H9 (cell line): ENCODE measurements at regions not wholly inside any gene's neighbourhood (a gene's known extent, or its start where the extent isn't known, plus 50 kb on each side); places are given as distances from the start of the nearest gene placed in this dataset.

Experiments
- DNase-seq: peaks from one replicate; pipeline ENCODE4 v3.0.0-alpha.2; 2017
- H2AFZ ChIP-seq: one replicate; pipeline ENCODE4 v1.6.1; 2013; ENCODE audit warnings: mild to moderate bottlenecking, low read length, control low read depth, moderate library complexity
- H2AK5ac ChIP-seq: 2 replicates; pipeline ENCODE4 v1.6.1; 2013; ENCODE audit warnings: low read length, control low read depth, mixed read lengths; ENCODE audit not compliant: insufficient read length
- H2BK120ac ChIP-seq: one replicate; pipeline ENCODE4 v1.6.1; 2013; ENCODE audit warnings: low read depth, mild to moderate bottlenecking, low read length, control low read depth, inconsistent platforms; ENCODE audit not compliant: poor library complexity, severe bottlenecking
- H2BK12ac ChIP-seq: 2 replicates; pipeline ENCODE4 v1.6.1; 2013; ENCODE audit warnings: low read length, control low read depth, mixed read lengths, low read depth; ENCODE audit not compliant: insufficient read length
- H2BK15ac ChIP-seq: 2 replicates; pipeline ENCODE4 v1.6.1; 2013; ENCODE audit warnings: low read depth, low read length, control low read depth
- H2BK20ac ChIP-seq: one replicate; pipeline ENCODE4 v1.6.1; 2013; ENCODE audit warnings: low read depth, mild to moderate bottlenecking, low read length, control low read depth, inconsistent platforms; ENCODE audit not compliant: poor library complexity, severe bottlenecking
- H2BK5ac ChIP-seq: 2 replicates; pipeline ENCODE4 v1.6.1; 2013; ENCODE audit warnings: low read length, control low read depth, mixed read lengths; ENCODE audit not compliant: insufficient read length
- H3K14ac ChIP-seq: 2 replicates; pipeline ENCODE4 v1.6.1; 2013; ENCODE audit warnings: low read length, control low read depth; ENCODE audit not compliant: insufficient read depth
- H3K18ac ChIP-seq: 2 replicates; pipeline ENCODE4 v1.6.1; 2013; ENCODE audit warnings: low read depth, mild to moderate bottlenecking, mixed read lengths, low read length, control low read depth; ENCODE audit not compliant: insufficient read length
- H3K23ac ChIP-seq: 2 replicates; pipeline ENCODE4 v1.6.1; 2013; ENCODE audit warnings: low read length, control low read depth, mixed read lengths, low read depth; ENCODE audit not compliant: insufficient read length
- H3K23me2 ChIP-seq: 2 replicates; pipeline ENCODE4 v1.6.1; 2013; ENCODE audit warnings: low read depth, mild to moderate bottlenecking, mixed read lengths, low read length, control low read depth; ENCODE audit not compliant: insufficient read length, poor library complexity, severe bottlenecking
- H3K27ac ChIP-seq: 2 replicates; pipeline ENCODE4 v1.5.1; 2013; ENCODE audit warnings: low read length, control low read depth, mixed read lengths, low read depth; ENCODE audit not compliant: insufficient read length
- H3K27me3 ChIP-seq: 2 replicates; pipeline ENCODE4 v1.6.1; 2013; ENCODE audit warnings: low read length, control low read depth, inconsistent platforms; ENCODE audit not compliant: insufficient read depth
- H3K4ac ChIP-seq: 2 replicates; pipeline ENCODE4 v1.6.1; 2013; ENCODE audit warnings: low read depth, mild to moderate bottlenecking, control low read depth, inconsistent platforms, low read length, moderate library complexity
- H3K4me1 ChIP-seq: 2 replicates; pipeline ENCODE4 v1.6.1; 2013; ENCODE audit warnings: low read length, control low read depth, inconsistent platforms; ENCODE audit not compliant: insufficient read depth
- H3K4me2 ChIP-seq: 2 replicates; pipeline ENCODE4 v1.6.1; 2013; ENCODE audit warnings: low read length, control low read depth, mixed read lengths; ENCODE audit not compliant: insufficient read length, insufficient read depth
- H3K56ac ChIP-seq: 2 replicates; pipeline ENCODE4 v1.6.1; 2013; ENCODE audit warnings: low read depth, mild to moderate bottlenecking, mixed read lengths, low read length, control low read depth; ENCODE audit not compliant: insufficient read length
- H3K79me1 ChIP-seq: 2 replicates; pipeline ENCODE4 v1.6.1; 2013; ENCODE audit warnings: low read depth, mild to moderate bottlenecking, moderate library complexity, low read length, control low read depth, inconsistent platforms; ENCODE audit not compliant: insufficient read depth, poor library complexity, severe bottlenecking
- H3K79me2 ChIP-seq: 2 replicates; pipeline ENCODE4 v1.6.1; 2013; ENCODE audit warnings: low read length, control low read depth, inconsistent platforms; ENCODE audit not compliant: insufficient read depth
- H3K9ac ChIP-seq: 2 replicates; pipeline ENCODE4 v1.6.1; 2013; ENCODE audit warnings: low read length, control low read depth, mixed read lengths; ENCODE audit not compliant: insufficient read length; ENCODE audit errors: extremely low read depth
- H3K9me3 ChIP-seq: one replicate; pipeline ENCODE4 v1.6.1; 2013; ENCODE audit warnings: low read depth, low read length, inconsistent platforms; ENCODE audit not compliant: control insufficient read depth
- H3T11ph ChIP-seq: one replicate; pipeline ENCODE4 v1.6.1; 2013; ENCODE audit warnings: mild to moderate bottlenecking, low read length, control low read depth, inconsistent platforms
- H4K20me1 ChIP-seq: one replicate; pipeline ENCODE4 v1.6.1; 2013; ENCODE audit not compliant: control insufficient read depth, insufficient read length, insufficient read depth
- H4K5ac ChIP-seq: 2 replicates; pipeline ENCODE4 v1.6.1; 2013; ENCODE audit warnings: low read depth, mild to moderate bottlenecking, mixed read lengths, low read length, control low read depth; ENCODE audit not compliant: insufficient read length
- H4K8ac ChIP-seq: replicated peaks from 2 replicates; pipeline ENCODE4 v1.6.1; 2013; ENCODE audit warnings: low read length, control low read depth, mixed read lengths, low read depth; ENCODE audit not compliant: insufficient read length
- H4K91ac ChIP-seq: 2 replicates; pipeline ENCODE4 v1.6.1; 2013; ENCODE audit warnings: low read depth, mild to moderate bottlenecking, moderate library complexity, mixed read lengths, low read length, control low read depth; ENCODE audit not compliant: insufficient read length
- H3K27ac Mint-ChIP-seq, 3 experiments: 2 replicates in 2 of 3; 3 replicates in 1 of 3; pipeline ENCODE4 v1.8.0; 2020 to 2021; ENCODE audit warnings: mixed read lengths in 3 of 3, mild to moderate bottlenecking in 1 of 3, moderate library complexity in 1 of 3
- H3K27me3 Mint-ChIP-seq: 2 replicates; pipeline ENCODE4 v1.8.0; 2021; ENCODE audit warnings: low read depth, mild to moderate bottlenecking, moderate library complexity, mixed read lengths
- H3K36me3 Mint-ChIP-seq, 3 experiments: 2 replicates in 2 of 3; 3 replicates in 1 of 3; pipeline ENCODE4 v1.8.0; 2020 to 2021; ENCODE audit warnings: low read depth in 3 of 3, mixed read lengths in 3 of 3; ENCODE audit not compliant: insufficient read depth in 1 of 3
- H3K4me1 Mint-ChIP-seq, 2 experiments: 2 replicates each; pipeline ENCODE4 v1.8.0; 2020; ENCODE audit warnings: mixed read lengths in 2 of 2
- H3K4me3 Mint-ChIP-seq, 2 experiments: 2 replicates in 1 of 2; 3 replicates in 1 of 2; pipeline ENCODE4 v1.8.0; 2020 to 2021; ENCODE audit warnings: mild to moderate bottlenecking in 2 of 2, mixed read lengths in 2 of 2, moderate library complexity in 1 of 2
- H3K9me3 Mint-ChIP-seq, 2 experiments: 2 replicates in 1 of 2; 3 replicates in 1 of 2; pipeline ENCODE4 v1.8.0; 2020; ENCODE audit warnings: mild to moderate bottlenecking in 2 of 2, mixed read lengths in 2 of 2, moderate library complexity in 1 of 2
- CTCF ChIP-seq: fragments of 200-600 bp; sonication (generic); conservative IDR thresholded peaks from 3 replicates; pipeline ENCODE4 v1.8.0; 2021; ENCODE audit warnings: antibody characterized with exemption, mild to moderate bottlenecking
- WGBS: extraction: QIAGEN DNeasy Blood & Tissue Kit; methylation state at CpG from one replicate; pipeline ENCODE4 v1.1.7; 2013; ENCODE audit warnings: missing lambda C conversion rate, low lambda C conversion rate, mixed read lengths; ENCODE audit not compliant: insufficient read length; ENCODE audit errors: extremely low coverage; 5-methylcytosine and 5-hydroxymethylcytosine counted together

- H2BK5ac ChIP-seq = no peak overlapping the region
- H4K8ac ChIP-seq = no peak overlapping the region
- H3K79me1 ChIP-seq = no peaks in the 10 kb centered on the region
- no peaks in the 10 kb centered on the region for H3K9me3 ChIP-seq
- H2AFZ ChIP-seq = no peak overlapping the region
- H2BK12ac ChIP-seq = no peak overlapping the region
- no peak overlapping the region for H3K4me2 ChIP-seq
- no peaks in the 10 kb centered on the region for H3K36me3 Mint-ChIP-seq
- H3K9me3 Mint-ChIP-seq = no peaks in the 10 kb centered on the region
- H2BK15ac ChIP-seq = no peak overlapping the region
- no peak overlapping the region for H3K9ac ChIP-seq
- no peaks in the 10 kb centered on the region for H3K79me2 ChIP-seq
- H2AK5ac ChIP-seq = no peak overlapping the region
- no peak overlapping the region for H3K4ac ChIP-seq
- H3K4me3 Mint-ChIP-seq = no peak overlapping the region
- no peaks in the 10 kb centered on the region for H4K20me1 ChIP-seq
- H3K27me3 Mint-ChIP-seq = no peaks in the 10 kb centered on the region
- no peak overlapping the region for H2BK20ac ChIP-seq
- H3K23me2 ChIP-seq = no peaks in the 10 kb centered on the region
- WGBS = no CpG with 5 or more reads among the region's 1 CpG
- no peaks in the 10 kb centered on the region; the same call in 1 of the 2 replicates for H3K4me1 ChIP-seq
- H3K14ac ChIP-seq = no peak overlapping the region
- H3K18ac ChIP-seq = no peak overlapping the region
- no peaks in the 10 kb centered on the region for H3K27me3 ChIP-seq
- no peak overlapping the region for H2BK120ac ChIP-seq
- DNase-seq = no peak
- no peak overlapping the region for H3K27ac ChIP-seq
- H4K91ac ChIP-seq = no peak overlapping the region
- no peak for TF ChIP-seq CTCF
- H3K23ac ChIP-seq = no peak overlapping the region
- H3K27ac Mint-ChIP-seq = no peak overlapping the region
- no peak overlapping the region for H3K56ac ChIP-seq
- H3K4me1 Mint-ChIP-seq = peaks cover 3 to 15% of the 10 kb centered on the region in 2 experiments; a peak in 3 of 4 replicates
- H4K5ac ChIP-seq = no peak overlapping the region
- no peak overlapping the region for H3T11ph ChIP-seq
Measured at GRCh38 chr13:56515441-56515840, 625.3 kb upstream of the PRR20A start.
